SK-N-DZ (cell line): ENCODE measurements at regions not wholly inside any gene's neighbourhood (a gene's known extent, or its start where the extent isn't known, plus 50 kb on each side); places are given as distances from the start of the nearest gene placed in this dataset.
"Not testable (repeated sequence)": the region's sequence is repeated elsewhere in the genome, so short reads cannot be mapped to it uniquely, and the experiment has no call there.

ENCODE experiments used
- DNase-seq: peaks from one replicate; pipeline ENCODE4 v3.0.0-alpha.2; 2015; ENCODE audit warnings: low spot score

- DNase-seq = no peak
Measured at GRCh38 chr13:102538938-102539337, 57.8 kb upstream of the TPP2 start.

- DNase-seq = no peak
Measured at GRCh38 chr13:102536695-102537485, 59.9 kb upstream of the TPP2 start.

- DNase-seq = no peak
Measured at GRCh38 chr13:102536196-102536595, 60.6 kb upstream of the TPP2 start.

- no peak for DNase-seq
Measured at GRCh38 chr13:102530751-102531150, 66.0 kb upstream of the TPP2 start.

GRCh38 chr13:102522251-102522650 lies 74.5 kb upstream of the TPP2 start:
- not testable (repeated sequence) for DNase-seq

GRCh38 chr13:102517959-102518358 lies 78.8 kb upstream of the TPP2 start:
- peak; percentile 53 for DNase-seq

- DNase-seq = no peak
Measured at GRCh38 chr13:102510072-102510471, 86.7 kb upstream of the TPP2 start.

- DNase-seq = no peak
Measured at GRCh38 chr13:102508411-102508810, 88.4 kb upstream of the TPP2 start.

- DNase-seq = peak; percentile 69
Measured at GRCh38 chr13:102504002-102504401, 92.8 kb upstream of the TPP2 start.

GRCh38 chr13:102495663-102496062 lies 93.8 kb upstream of the FGF14 start:
- no peak for DNase-seq

- DNase-seq = no peak
Measured at GRCh38 chr13:102487330-102487729, 85.5 kb upstream of the FGF14 start.

- no peak for DNase-seq
Measured at GRCh38 chr13:102484329-102484728, 82.5 kb upstream of the FGF14 start.

GRCh38 chr13:102472650-102473049 lies 70.8 kb upstream of the FGF14 start:
- DNase-seq = no peak

GRCh38 chr13:102470283-102470917 lies 68.6 kb upstream of the FGF14 start:
- no peak for DNase-seq

- no peak for DNase-seq
Measured at GRCh38 chr13:102466610-102467190, 64.9 kb upstream of the FGF14 start.

- no peak for DNase-seq
Measured at GRCh38 chr13:102462570-102462969, 60.7 kb upstream of the FGF14 start.

GRCh38 chr13:102461302-102461701 lies 59.5 kb upstream of the FGF14 start:
- DNase-seq = no peak

- no peak for DNase-seq
Measured at GRCh38 chr13:102460806-102461205, 59.0 kb upstream of the FGF14 start.

- no peak for DNase-seq
Measured at GRCh38 chr13:102452836-102453235, 51.0 kb upstream of the FGF14 start.
